ENCODE measurements at regions not wholly inside any gene's neighbourhood (a gene's known extent, or its start where the extent isn't known, plus 50 kb on each side); places are given as distances from the start of the nearest gene placed in this dataset.

DNA sequence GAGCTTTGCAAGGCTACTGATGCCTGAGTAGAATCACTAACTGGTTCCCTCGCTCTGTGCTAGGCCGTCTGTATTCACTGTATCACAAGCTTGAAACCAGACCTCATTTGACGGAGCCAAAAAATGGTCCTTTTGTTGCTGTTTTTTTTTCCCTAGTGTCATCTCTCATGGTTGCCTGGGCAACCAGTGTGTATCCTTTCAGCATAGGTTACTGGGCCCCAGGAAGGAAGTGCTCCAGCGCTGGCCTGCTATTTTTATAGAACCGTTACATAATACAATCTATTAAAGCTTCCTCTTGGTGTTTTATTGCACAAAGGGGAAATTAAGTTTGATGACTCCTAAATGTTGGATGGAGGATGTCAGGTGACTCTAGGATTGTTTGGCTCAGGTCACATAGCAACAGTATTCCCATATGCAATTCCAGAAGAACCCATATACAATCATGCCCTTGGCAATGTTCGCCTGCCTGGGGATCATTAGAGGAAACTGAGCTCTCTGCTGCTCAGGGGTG lies 220.4 kb downstream of the SPRY1 start:
- H3K23ac ChIP-seq (ENCODE audit: low read depth, low read length, poor library complexity), result no peak overlapping the region
- no peak overlapping the region for H2AK5ac ChIP-seq (ENCODE audit: low read depth, low read length)
- no peak for DNase-seq (ENCODE audit: low spot score)
- H3K4me1 ChIP-seq (ENCODE audit: control insufficient read depth in 2 of 2, insufficient read depth in 1 of 2, low read depth in 1 of 2, low read length in 2 of 2), result peaks cover 6 to 25% of the 10 kb centered on the region in 2 donors
- H3K36me3 ChIP-seq (replicated peaks in 1 of 2; ENCODE audit: control insufficient read depth in 2 of 2, insufficient read depth in 2 of 2, low read length in 2 of 2), result no peaks in the 10 kb centered on the region
- WGBS, 2 donors (ENCODE audit: extremely low coverage in 2 of 2, insufficient read length in 2 of 2, insufficient replicate concordance in 1 of 2), result no CpG with 5 or more reads among the region's 6 CpGs
- H3K4me2 ChIP-seq (ENCODE audit: insufficient read depth, low read length, poor library complexity, severe bottlenecking), result no peak overlapping the region
- H2AFZ ChIP-seq (ENCODE audit: low read length), result peak overlapping the region; percentile 54
- H3K4me3 ChIP-seq (ENCODE audit: low read length in 2 of 2), result no peak overlapping the region
- no peak overlapping the region for H3K27ac ChIP-seq (replicated peaks; ENCODE audit: low read length)
- no peak overlapping the region for H3K18ac ChIP-seq (ENCODE audit: low read length)
- H2BK5ac ChIP-seq (ENCODE audit: low read length), result no peak overlapping the region
- no peak overlapping the region for H2BK120ac ChIP-seq (ENCODE audit: low read depth, low read length)
- no peak overlapping the region for H3K9ac ChIP-seq (ENCODE audit: low read depth, low read length, poor library complexity)
- H2BK12ac ChIP-seq (ENCODE audit: low read length), result no peak overlapping the region
- H3K14ac ChIP-seq (ENCODE audit: low read length), result no peak overlapping the region
- H4K91ac ChIP-seq (ENCODE audit: low read depth, low read length, poor library complexity), result no peak overlapping the region
- H3K9me3 ChIP-seq (replicated peaks in 1 of 2; ENCODE audit: control insufficient read depth in 2 of 2, insufficient read depth in 1 of 2, low read depth in 1 of 2, low read length in 2 of 2), result peaks cover 0 to 7% of the 10 kb centered on the region in 2 donors
- H2BK15ac ChIP-seq (ENCODE audit: low read length), result no peak overlapping the region
- H3K27me3 ChIP-seq (ENCODE audit: control insufficient read depth in 3 of 3, insufficient read depth in 3 of 3, low read depth in 1 of 3, low read length in 3 of 3), result no peaks in the 10 kb centered on the region
- no peak overlapping the region for H3K4ac ChIP-seq (ENCODE audit: low read length)
- no peak overlapping the region for H4K8ac ChIP-seq (ENCODE audit: low read depth, low read length)
- no peaks in the 10 kb centered on the region for H3K79me1 ChIP-seq (ENCODE audit: low read depth, low read length)

- H2BK5ac ChIP-seq (ENCODE audit: low read length), result no peak overlapping the region
- H3K14ac ChIP-seq (ENCODE audit: low read length), result no peak overlapping the region
- H3K27me3 ChIP-seq (ENCODE audit: control insufficient read depth in 3 of 3, insufficient read depth in 3 of 3, low read depth in 1 of 3, low read length in 3 of 3), result no peaks in the 10 kb centered on the region
- no peak overlapping the region for H3K18ac ChIP-seq (ENCODE audit: low read length)
- H4K8ac ChIP-seq (ENCODE audit: low read depth, low read length), result no peak overlapping the region
- no peak overlapping the region for H2BK12ac ChIP-seq (ENCODE audit: low read length)
- DNase-seq (ENCODE audit: low spot score), result no peak
- H3K27ac ChIP-seq (replicated peaks; ENCODE audit: low read length), result no peak overlapping the region
- H2BK15ac ChIP-seq (ENCODE audit: low read length), result no peak overlapping the region
- peaks cover 0 to 4% of the 10 kb centered on the region in 2 donors for H3K9me3 ChIP-seq (replicated peaks in 1 of 2; ENCODE audit: control insufficient read depth in 2 of 2, insufficient read depth in 1 of 2, low read depth in 1 of 2, low read length in 2 of 2)
- no peak overlapping the region for H3K9ac ChIP-seq (ENCODE audit: low read depth, low read length, poor library complexity)
- H3K4me2 ChIP-seq (ENCODE audit: insufficient read depth, low read length, poor library complexity, severe bottlenecking), result no peak overlapping the region
- no peak overlapping the region for H3K4me3 ChIP-seq (ENCODE audit: low read length in 2 of 2)
- H3K36me3 ChIP-seq (replicated peaks in 1 of 2; ENCODE audit: control insufficient read depth in 2 of 2, insufficient read depth in 2 of 2, low read length in 2 of 2), result no peaks in the 10 kb centered on the region
- no peak overlapping the region for H2AK5ac ChIP-seq (ENCODE audit: low read depth, low read length)
- H4K91ac ChIP-seq (ENCODE audit: low read depth, low read length, poor library complexity), result no peak overlapping the region
- H2AFZ ChIP-seq (ENCODE audit: low read length), result no peak overlapping the region
- H3K4me1 ChIP-seq (ENCODE audit: control insufficient read depth in 2 of 2, insufficient read depth in 1 of 2, low read depth in 1 of 2, low read length in 2 of 2), result peaks cover 6 to 25% of the 10 kb centered on the region in 2 donors
- H3K79me1 ChIP-seq (ENCODE audit: low read depth, low read length), result no peaks in the 10 kb centered on the region
- H3K23ac ChIP-seq (ENCODE audit: low read depth, low read length, poor library complexity), result no peak overlapping the region
- no peak overlapping the region for H3K4ac ChIP-seq (ENCODE audit: low read length)
- no CpG with 5 or more reads among the region's 1 CpG for WGBS, 2 donors (ENCODE audit: extremely low coverage in 2 of 2, insufficient read length in 2 of 2, insufficient replicate concordance in 1 of 2)
- H2BK120ac ChIP-seq (ENCODE audit: low read depth, low read length), result no peak overlapping the region
Measured at GRCh38 chr4:123617791-123618190, 221.2 kb downstream of the SPRY1 start.

DNA sequence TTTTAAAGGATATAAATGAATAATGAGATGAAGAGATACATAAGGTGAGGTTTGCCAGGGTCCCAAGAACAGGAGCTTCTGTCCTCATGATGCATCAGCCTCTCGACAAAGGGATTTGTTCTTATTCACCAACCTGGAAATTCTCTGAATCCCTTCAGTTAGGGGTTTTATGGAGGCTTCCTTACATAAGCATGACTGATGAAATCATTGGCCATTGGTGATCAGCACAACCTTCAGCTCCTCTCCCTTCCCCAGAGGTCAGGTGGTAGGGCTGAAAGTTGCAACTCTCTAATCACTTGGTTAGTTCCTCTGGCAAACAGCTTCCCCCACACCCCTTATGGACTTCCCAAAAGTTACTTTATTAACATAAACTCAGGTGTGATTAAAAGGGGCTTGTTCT lies 222.0 kb downstream of the SPRY1 start:
- H3K4me1 ChIP-seq (ENCODE audit: control insufficient read depth in 2 of 2, insufficient read depth in 1 of 2, low read depth in 1 of 2, low read length in 2 of 2), result peaks cover 6 to 25% of the 10 kb centered on the region in 2 donors
- no peak overlapping the region for H2BK12ac ChIP-seq (ENCODE audit: low read length)
- no peak overlapping the region for H3K18ac ChIP-seq (ENCODE audit: low read length)
- H3K14ac ChIP-seq (ENCODE audit: low read length), result no peak overlapping the region
- no peaks in the 10 kb centered on the region for H3K79me1 ChIP-seq (ENCODE audit: low read depth, low read length)
- H2AK5ac ChIP-seq (ENCODE audit: low read depth, low read length), result no peak overlapping the region
- DNase-seq (ENCODE audit: low spot score), result no peak
- no peak overlapping the region for H3K4ac ChIP-seq (ENCODE audit: low read length)
- no peak overlapping the region for H2BK15ac ChIP-seq (ENCODE audit: low read length)
- H2BK5ac ChIP-seq (ENCODE audit: low read length), result no peak overlapping the region
- H3K23ac ChIP-seq (ENCODE audit: low read depth, low read length, poor library complexity), result no peak overlapping the region
- peaks cover 0 to 4% of the 10 kb centered on the region in 2 donors for H3K9me3 ChIP-seq (replicated peaks in 1 of 2; ENCODE audit: control insufficient read depth in 2 of 2, insufficient read depth in 1 of 2, low read depth in 1 of 2, low read length in 2 of 2)
- H3K4me3 ChIP-seq (ENCODE audit: low read length in 2 of 2), result no peak overlapping the region
- no CpG with 5 or more reads among the region's 1 CpG for WGBS, 2 donors (ENCODE audit: extremely low coverage in 2 of 2, insufficient read length in 2 of 2, insufficient replicate concordance in 1 of 2)
- H3K9ac ChIP-seq (ENCODE audit: low read depth, low read length, poor library complexity), result no peak overlapping the region
- H2AFZ ChIP-seq (ENCODE audit: low read length), result no peak overlapping the region
- H4K91ac ChIP-seq (ENCODE audit: low read depth, low read length, poor library complexity), result no peak overlapping the region
- no peaks in the 10 kb centered on the region for H3K36me3 ChIP-seq (replicated peaks in 1 of 2; ENCODE audit: control insufficient read depth in 2 of 2, insufficient read depth in 2 of 2, low read length in 2 of 2)
- peaks cover 0 to 1% (median 0%) of the 10 kb centered on the region in 3 experiments for H3K27me3 ChIP-seq (ENCODE audit: control insufficient read depth in 3 of 3, insufficient read depth in 3 of 3, low read depth in 1 of 3, low read length in 3 of 3)
- no peak overlapping the region for H3K4me2 ChIP-seq (ENCODE audit: insufficient read depth, low read length, poor library complexity, severe bottlenecking)
- no peak overlapping the region for H4K8ac ChIP-seq (ENCODE audit: low read depth, low read length)
- no peak overlapping the region for H3K27ac ChIP-seq (replicated peaks; ENCODE audit: low read length)
- H2BK120ac ChIP-seq (ENCODE audit: low read depth, low read length), result no peak overlapping the region

GRCh38 chr4:123619326-123619725 lies 222.7 kb downstream of the SPRY1 start:
- H3K27ac ChIP-seq (replicated peaks; ENCODE audit: low read length), result no peak overlapping the region
- H3K4ac ChIP-seq (ENCODE audit: low read length), result no peak overlapping the region
- no peak overlapping the region for H2BK120ac ChIP-seq (ENCODE audit: low read depth, low read length)
- H3K9me3 ChIP-seq (replicated peaks in 1 of 2; ENCODE audit: control insufficient read depth in 2 of 2, insufficient read depth in 1 of 2, low read depth in 1 of 2, low read length in 2 of 2), result peaks cover 0 to 4% of the 10 kb centered on the region in 2 donors
- no CpG with 5 or more reads among the region's 1 CpG for WGBS, 2 donors (ENCODE audit: extremely low coverage in 2 of 2, insufficient read length in 2 of 2, insufficient replicate concordance in 1 of 2)
- no peak overlapping the region for H4K8ac ChIP-seq (ENCODE audit: low read depth, low read length)
- no peak for DNase-seq (ENCODE audit: low spot score)
- no peak overlapping the region for H4K91ac ChIP-seq (ENCODE audit: low read depth, low read length, poor library complexity)
- no peak overlapping the region for H2BK5ac ChIP-seq (ENCODE audit: low read length)
- H3K18ac ChIP-seq (ENCODE audit: low read length), result no peak overlapping the region
- no peaks in the 10 kb centered on the region for H3K36me3 ChIP-seq (replicated peaks in 1 of 2; ENCODE audit: control insufficient read depth in 2 of 2, insufficient read depth in 2 of 2, low read length in 2 of 2)
- no peak overlapping the region for H2AK5ac ChIP-seq (ENCODE audit: low read depth, low read length)
- H2AFZ ChIP-seq (ENCODE audit: low read length), result no peak overlapping the region
- H3K79me1 ChIP-seq (ENCODE audit: low read depth, low read length), result no peaks in the 10 kb centered on the region
- no peak overlapping the region for H3K9ac ChIP-seq (ENCODE audit: low read depth, low read length, poor library complexity)
- H3K14ac ChIP-seq (ENCODE audit: low read length), result no peak overlapping the region
- no peak overlapping the region for H2BK12ac ChIP-seq (ENCODE audit: low read length)
- H3K4me3 ChIP-seq (ENCODE audit: low read length in 2 of 2), result no peak overlapping the region
- peaks cover 0 to 2% (median 0%) of the 10 kb centered on the region in 3 experiments for H3K27me3 ChIP-seq (ENCODE audit: control insufficient read depth in 3 of 3, insufficient read depth in 3 of 3, low read depth in 1 of 3, low read length in 3 of 3)
- peaks cover 6 to 25% of the 10 kb centered on the region in 2 donors for H3K4me1 ChIP-seq (ENCODE audit: control insufficient read depth in 2 of 2, insufficient read depth in 1 of 2, low read depth in 1 of 2, low read length in 2 of 2)
- H3K4me2 ChIP-seq (ENCODE audit: insufficient read depth, low read length, poor library complexity, severe bottlenecking), result no peak overlapping the region
- H3K23ac ChIP-seq (ENCODE audit: low read depth, low read length, poor library complexity), result no peak overlapping the region
- H2BK15ac ChIP-seq (ENCODE audit: low read length), result no peak overlapping the region
